ENCODE measurements at regions not wholly inside any gene's neighbourhood (a gene's known extent, or its start where the extent isn't known, plus 50 kb on each side); places are given as distances from the start of the nearest gene placed in this dataset.
A peak's percentile ranks its signal among the peaks of the same experiment; 100 is the strongest.

GRCh38 chr5:173772384-173773059 is 115.6 kb upstream of the CPEB4 start:
- H3K27me3 ChIP-seq (ENCODE audit: control insufficient read depth in 2 of 2, insufficient read depth in 2 of 2, low read length in 2 of 2): no peaks in the 10 kb centered on the region
- no peaks in the 10 kb centered on the region for H3K36me3 ChIP-seq (ENCODE audit: control insufficient read depth, insufficient read depth, low read length)
- 45% methylated on average over 9 of the region's 9 CpGs for WGBS (ENCODE audit: insufficient coverage, low coverage, missing lambda C conversion rate)
- in situ Hi-C loops (cut with MboI): no loop called here
- no peaks in the 10 kb centered on the region for H3K9me1 ChIP-seq (ENCODE audit: control insufficient read depth, insufficient read depth, low read length)
- BruUV-seq (replicated peaks): no TSS peak
- no peaks in the 10 kb centered on the region for H3K79me2 ChIP-seq (ENCODE audit: control insufficient read depth, insufficient read depth, low read length)
- peak overlapping the region; percentile 17; the same call in 1 of the 2 replicates for H3K4me2 ChIP-seq (ENCODE audit: insufficient read depth, low read length)
- no peaks in the 10 kb centered on the region for H3K9me3 ChIP-seq (replicated peaks; ENCODE audit: control insufficient read depth, insufficient read depth, low read depth, low read length)
- no peak overlapping the region for H3K4me3 ChIP-seq
- no peak for FAIRE-seq
- H4K20me1 ChIP-seq (replicated peaks; ENCODE audit: control insufficient read depth, insufficient read depth, low read length): no peaks in the 10 kb centered on the region
- POLR2A ChIA-PET: interaction anchor here (0.7 to 2.5 kb wide), 7 partner anchors 8 to 118 kb away, joined by 3 to 7 read pairs (median 5); no protein-coding TSS in a partner anchor
- no peak overlapping the region for H3K27ac ChIP-seq (ENCODE audit: extremely low read depth, low read depth, low read length)
- peak in 2 of 4 experiments; percentile 47 to 57 for DNase-seq (ENCODE audit: extremely low read depth in 1 of 4, low spot score in 3 of 4)
- H3K9ac ChIP-seq (ENCODE audit: insufficient read depth in 1 of 2, low read depth in 2 of 2, low read length in 2 of 2): peak overlapping the region in 1 of 2 experiments; percentile 6; a peak in 1 of 4 replicates
- H2AFZ ChIP-seq (ENCODE audit: low read depth, low read length): peak overlapping the region; percentile 94
- CTCF ChIA-PET (ENCODE audit: low intra/inter-chr PET ratio): no interaction called here
- intact Hi-C loops (cut with micrococcal nuclease): no loop called here
- peaks cover 8 to 38% of the 10 kb centered on the region in 2 experiments; a peak in 4 of 5 replicates for H3K4me1 ChIP-seq (replicated peaks in 1 of 2; ENCODE audit: control insufficient read depth in 2 of 2, insufficient read depth in 2 of 2, low read length in 2 of 2)
- ATAC-seq: peak; percentile 34; the same call in 2 of the 3 replicates
- peak; percentile 51; the same call in 1 of the 2 replicates for TF ChIP-seq SMAD4 (CRISPR knock-in tag; conservative IDR thresholded peaks at IDR 0.05)
- TF ChIP-seq ATF1 (CRISPR knock-in tag; IDR thresholded peaks at IDR 0.05): no peak
- TF ChIP-seq ATF1 (tag; IDR thresholded peaks at IDR 0.05): peak; percentile 62
- peak; percentile 86 to 89 for TF ChIP-seq KDM1A (IDR thresholded peaks at IDR 0.05)
- 0 out of 4 replicates have a peak, but pooled peaks of 1 of the 2 experiments have one; percentile 25 for TF ChIP-seq FOXK2 (conservative IDR thresholded peaks at IDR 0.05 in 1 of 2, IDR thresholded peaks at IDR 0.05 in 1 of 2; ENCODE audit: low read depth in 2 of 2)
- no peak for TF ChIP-seq CBFB (CRISPR knock-in tag; IDR thresholded peaks at IDR 0.05)
- TF ChIP-seq SMARCA5 (IDR thresholded peaks at IDR 0.05): peak; percentile 53; the same call in 1 of the 2 replicates
- no peak for TF ChIP-seq ZNF253 (CRISPR knock-in tag; conservative IDR thresholded peaks at IDR 0.05)
- TF ChIP-seq CEBPB (tag; IDR thresholded peaks at IDR 0.05): 0 out of 2 replicates have a peak, but pooled peaks have one; percentile 15
- TF ChIP-seq CREM (IDR thresholded peaks at IDR 0.05; ENCODE audit: low read depth): peak; percentile 76
- peak in 1 of 2 experiments; percentile 74; a peak in 2 of 4 replicates for TF ChIP-seq RCOR1 (IDR thresholded peaks at IDR 0.05; ENCODE audit: borderline replicate concordance in 1 of 2, low read depth in 2 of 2, low read length in 2 of 2)
- TF ChIP-seq ZNF140 (CRISPR knock-in tag; IDR thresholded peaks at IDR 0.05): no peak
- TF ChIP-seq CTCFL (IDR thresholded peaks at IDR 0.05; ENCODE audit: borderline replicate concordance, insufficient read depth, low read depth, low read length, poor library complexity, severe bottlenecking): no peak
- TF ChIP-seq PRDM10 (IDR thresholded peaks at IDR 0.05; ENCODE audit: partially characterized antibody): peak; percentile 38
- peak; percentile 38; the same call in 1 of the 2 replicates for TF ChIP-seq CBFA2T3 (IDR thresholded peaks at IDR 0.05)
- TF ChIP-seq RBM25 (IDR thresholded peaks at IDR 0.05; ENCODE audit: low read depth, low read length, severe bottlenecking): peak; percentile 86
- TF ChIP-seq RBFOX2 (IDR thresholded peaks at IDR 0.05; ENCODE audit: low read depth, low read length): no peak
- no peak for TF ChIP-seq HDGF (IDR thresholded peaks at IDR 0.05)
- no peak for TF ChIP-seq ZFX (CRISPR knock-in tag; IDR thresholded peaks at IDR 0.05)

Data from K562 (cell line).